Neural cell (in vitro differentiated cells): ENCODE measurements at regions not wholly inside any gene's neighbourhood (a gene's known extent, or its start where the extent isn't known, plus 50 kb on each side); places are given as distances from the start of the nearest gene placed in this dataset.

Experiments
- EP300 ChIP-seq: fragments of 450-650 bp; conservative IDR thresholded peaks from 2 replicates; pipeline ENCODE4 v1.6.1; 2014; ENCODE audit warnings: antibody characterized with exemption, mild to moderate bottlenecking, moderate library complexity; ENCODE audit not compliant: poor library complexity, severe bottlenecking
- EZH2 ChIP-seq: fragments of 200-600, 300-800 bp; shearing (Covaris generic), sonication (generic); IDR thresholded peaks from 2 replicates; pipeline ENCODE4 v1.6.1; 2014; ENCODE audit warnings: antibody characterized with exemption, low read length, borderline replicate concordance, mild to moderate bottlenecking; ENCODE audit not compliant: insufficient read depth, poor library complexity, severe bottlenecking
- MXI1 ChIP-seq: fragments of 450-650 bp; conservative IDR thresholded peaks from 2 replicates; pipeline ENCODE4 v1.6.1; 2014; ENCODE audit warnings: antibody characterized with exemption, mild to moderate bottlenecking; ENCODE audit not compliant: poor library complexity, severe bottlenecking
- POLR2AphosphoS5 ChIP-seq: IDR thresholded peaks from 2 replicates; pipeline ENCODE4 v1.6.1; 2012
- RAD21 ChIP-seq: fragments of 450-650 bp; conservative IDR thresholded peaks from 2 replicates; pipeline ENCODE4 v1.6.1; 2014; ENCODE audit warnings: antibody characterized with exemption, mild to moderate bottlenecking, moderate library complexity
- SMC3 ChIP-seq: fragments of 450-650 bp; conservative IDR thresholded peaks from 2 replicates; pipeline ENCODE4 v1.6.1; 2014; ENCODE audit warnings: antibody characterized with exemption, mild to moderate bottlenecking, moderate library complexity; ENCODE audit not compliant: poor library complexity
- TAF1 ChIP-seq: IDR thresholded peaks from 2 replicates; pipeline ENCODE4 v1.6.1; 2012; ENCODE audit warnings: low read depth
- TF ChIP-seq, protein P1 (sequence below): fragments of 450-650 bp; IDR thresholded peaks from 2 replicates; pipeline ENCODE4 v1.5.1; 2014; ENCODE audit warnings: antibody characterized with exemption, mild to moderate bottlenecking, moderate library complexity; ENCODE audit not compliant: poor library complexity, severe bottlenecking
- TF ChIP-seq, protein P2 (sequence below): IDR thresholded peaks from 2 replicates; pipeline ENCODE4 v1.6.1; 2012; ENCODE audit warnings: borderline replicate concordance

DNA sequence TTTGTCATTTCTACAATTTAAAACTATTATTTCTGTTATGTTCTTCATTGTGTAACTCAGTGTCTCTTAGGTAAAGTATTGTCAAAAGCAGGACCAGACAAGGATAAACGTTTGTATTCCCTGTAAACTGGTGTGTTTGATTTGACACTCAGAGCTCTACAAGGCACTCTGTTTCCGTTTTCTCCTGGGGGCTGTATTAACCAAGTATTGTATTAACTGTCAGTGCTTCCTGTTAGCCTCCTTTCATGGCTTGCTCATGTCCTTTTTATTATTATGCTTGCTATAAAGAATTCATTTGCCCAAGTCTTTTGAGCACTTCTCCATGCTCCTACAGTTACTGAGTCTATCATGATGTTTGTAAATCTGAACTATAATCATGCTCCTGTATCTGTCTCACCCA is 323.7 kb downstream of the LPIN1 start:
- TF ChIP-seq, protein P1, sequence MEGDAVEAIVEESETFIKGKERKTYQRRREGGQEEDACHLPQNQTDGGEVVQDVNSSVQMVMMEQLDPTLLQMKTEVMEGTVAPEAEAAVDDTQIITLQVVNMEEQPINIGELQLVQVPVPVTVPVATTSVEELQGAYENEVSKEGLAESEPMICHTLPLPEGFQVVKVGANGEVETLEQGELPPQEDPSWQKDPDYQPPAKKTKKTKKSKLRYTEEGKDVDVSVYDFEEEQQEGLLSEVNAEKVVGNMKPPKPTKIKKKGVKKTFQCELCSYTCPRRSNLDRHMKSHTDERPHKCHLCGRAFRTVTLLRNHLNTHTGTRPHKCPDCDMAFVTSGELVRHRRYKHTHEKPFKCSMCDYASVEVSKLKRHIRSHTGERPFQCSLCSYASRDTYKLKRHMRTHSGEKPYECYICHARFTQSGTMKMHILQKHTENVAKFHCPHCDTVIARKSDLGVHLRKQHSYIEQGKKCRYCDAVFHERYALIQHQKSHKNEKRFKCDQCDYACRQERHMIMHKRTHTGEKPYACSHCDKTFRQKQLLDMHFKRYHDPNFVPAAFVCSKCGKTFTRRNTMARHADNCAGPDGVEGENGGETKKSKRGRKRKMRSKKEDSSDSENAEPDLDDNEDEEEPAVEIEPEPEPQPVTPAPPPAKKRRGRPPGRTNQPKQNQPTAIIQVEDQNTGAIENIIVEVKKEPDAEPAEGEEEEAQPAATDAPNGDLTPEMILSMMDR: no peak
- TF ChIP-seq TAF1: no peak
- TF ChIP-seq MXI1: no peak
- no peak for TF ChIP-seq EZH2
- no peak for TF ChIP-seq RAD21
- TF ChIP-seq, protein P2, sequence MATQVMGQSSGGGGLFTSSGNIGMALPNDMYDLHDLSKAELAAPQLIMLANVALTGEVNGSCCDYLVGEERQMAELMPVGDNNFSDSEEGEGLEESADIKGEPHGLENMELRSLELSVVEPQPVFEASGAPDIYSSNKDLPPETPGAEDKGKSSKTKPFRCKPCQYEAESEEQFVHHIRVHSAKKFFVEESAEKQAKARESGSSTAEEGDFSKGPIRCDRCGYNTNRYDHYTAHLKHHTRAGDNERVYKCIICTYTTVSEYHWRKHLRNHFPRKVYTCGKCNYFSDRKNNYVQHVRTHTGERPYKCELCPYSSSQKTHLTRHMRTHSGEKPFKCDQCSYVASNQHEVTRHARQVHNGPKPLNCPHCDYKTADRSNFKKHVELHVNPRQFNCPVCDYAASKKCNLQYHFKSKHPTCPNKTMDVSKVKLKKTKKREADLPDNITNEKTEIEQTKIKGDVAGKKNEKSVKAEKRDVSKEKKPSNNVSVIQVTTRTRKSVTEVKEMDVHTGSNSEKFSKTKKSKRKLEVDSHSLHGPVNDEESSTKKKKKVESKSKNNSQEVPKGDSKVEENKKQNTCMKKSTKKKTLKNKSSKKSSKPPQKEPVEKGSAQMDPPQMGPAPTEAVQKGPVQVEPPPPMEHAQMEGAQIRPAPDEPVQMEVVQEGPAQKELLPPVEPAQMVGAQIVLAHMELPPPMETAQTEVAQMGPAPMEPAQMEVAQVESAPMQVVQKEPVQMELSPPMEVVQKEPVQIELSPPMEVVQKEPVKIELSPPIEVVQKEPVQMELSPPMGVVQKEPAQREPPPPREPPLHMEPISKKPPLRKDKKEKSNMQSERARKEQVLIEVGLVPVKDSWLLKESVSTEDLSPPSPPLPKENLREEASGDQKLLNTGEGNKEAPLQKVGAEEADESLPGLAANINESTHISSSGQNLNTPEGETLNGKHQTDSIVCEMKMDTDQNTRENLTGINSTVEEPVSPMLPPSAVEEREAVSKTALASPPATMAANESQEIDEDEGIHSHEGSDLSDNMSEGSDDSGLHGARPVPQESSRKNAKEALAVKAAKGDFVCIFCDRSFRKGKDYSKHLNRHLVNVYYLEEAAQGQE: no peak
- no peak for TF ChIP-seq EP300
- no peak for TF ChIP-seq POLR2AphosphoS5
- TF ChIP-seq SMC3: no peak
